Endodermal cell (in vitro differentiated cells): ENCODE measurements at regions not wholly inside any gene's neighbourhood (a gene's known extent, or its start where the extent isn't known, plus 50 kb on each side); places are given as distances from the start of the nearest gene placed in this dataset.

Experiments used
- DNase-seq: peaks from one replicate; pipeline ENCODE4 v3.0.0-alpha.2; 2017
- H3K27ac ChIP-seq: 2 replicates; pipeline ENCODE4 v1.5.1; 2013; ENCODE audit warnings: mild to moderate bottlenecking, low read depth, low read length, moderate library complexity
- H3K27me3 ChIP-seq: 2 replicates; pipeline ENCODE4 v1.6.1; 2013; ENCODE audit warnings: mild to moderate bottlenecking, low read length, moderate library complexity; ENCODE audit not compliant: insufficient read depth, control insufficient read depth, poor library complexity, severe bottlenecking
- H3K36me3 ChIP-seq: 2 replicates; pipeline ENCODE4 v1.7.0; 2013; ENCODE audit warnings: mild to moderate bottlenecking, low read length, moderate library complexity; ENCODE audit not compliant: control insufficient read depth, insufficient read depth
- H3K4me1 ChIP-seq: one replicate; pipeline ENCODE4 v1.7.0; 2013; ENCODE audit warnings: low read length; ENCODE audit not compliant: control insufficient read depth, insufficient read depth
- H3K4me3 ChIP-seq: 2 replicates; pipeline ENCODE4 v1.5.1; 2013; ENCODE audit warnings: mild to moderate bottlenecking, low read length, moderate library complexity
- H3K9ac ChIP-seq: 2 replicates; pipeline ENCODE4 v1.6.1; 2013; ENCODE audit warnings: mild to moderate bottlenecking, low read length, moderate library complexity; ENCODE audit not compliant: poor library complexity, severe bottlenecking; ENCODE audit errors: extremely low read depth
- H3K9me3 ChIP-seq: 2 replicates; pipeline ENCODE4 v1.6.1; 2013; ENCODE audit warnings: mild to moderate bottlenecking, low read length, moderate library complexity; ENCODE audit not compliant: control insufficient read depth
- H3K27ac Mint-ChIP-seq: 2 replicates; pipeline ENCODE4 v1.8.0; 2020; ENCODE audit warnings: mixed read lengths
- H3K27me3 Mint-ChIP-seq: 2 replicates; pipeline ENCODE4 v1.8.0; 2021; ENCODE audit warnings: mild to moderate bottlenecking, mixed read lengths; ENCODE audit not compliant: insufficient read depth
- H3K36me3 Mint-ChIP-seq: 2 replicates; pipeline ENCODE4 v1.8.0; 2020; ENCODE audit warnings: low read depth, mixed read lengths
- H3K4me1 Mint-ChIP-seq: 2 replicates; pipeline ENCODE4 v1.8.0; 2020; ENCODE audit warnings: mixed read lengths
- H3K4me3 Mint-ChIP-seq: 2 replicates; pipeline ENCODE4 v1.8.0; 2020; ENCODE audit warnings: mild to moderate bottlenecking, moderate library complexity, mixed read lengths
- H3K9me3 Mint-ChIP-seq: 2 replicates; pipeline ENCODE4 v1.8.0; 2020; ENCODE audit warnings: mild to moderate bottlenecking, mixed read lengths
- WGBS, 2 experiments: methylation state at CpG; one replicate each; pipeline versions ENCODE4 v1.1.5 to v1.1.7; 2013; ENCODE audit warnings: missing lambda C conversion rate in 2 of 2, mixed read lengths in 1 of 2; ENCODE audit not compliant: insufficient coverage in 1 of 2, insufficient read length in 1 of 2; 5-methylcytosine and 5-hydroxymethylcytosine counted together
- TF ChIP-seq, protein P1 (sequence below): fragments of 200-600 bp; sonication (generic); conservative IDR thresholded peaks from 2 replicates; pipeline ENCODE4 v1.5.0; 2021; ENCODE audit warnings: antibody characterized with exemption, mild to moderate bottlenecking

DNA sequence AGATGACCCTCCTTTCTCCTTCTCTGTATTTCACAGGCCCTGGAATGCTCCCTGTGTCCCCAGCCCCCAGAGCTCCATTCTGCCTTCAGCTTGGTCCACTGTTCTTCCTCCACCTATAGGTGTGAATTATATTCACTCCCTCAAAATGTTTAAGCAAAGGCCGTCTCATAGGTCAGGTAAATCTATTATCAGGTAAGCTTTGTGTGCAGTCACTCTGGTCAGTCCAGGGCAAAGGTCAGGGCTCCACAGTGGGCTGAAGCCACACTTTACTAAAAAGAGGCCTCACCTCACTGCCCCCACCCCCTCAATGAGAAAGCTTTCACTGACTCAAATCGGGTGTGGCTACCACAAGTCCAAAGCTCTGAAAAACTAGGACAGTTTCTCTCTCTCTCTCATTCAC lies 65.9 kb downstream of the DNTTIP2 start:
- H3K9ac ChIP-seq, result no peak overlapping the region
- 80 to 94% methylated on average over 1 to 2 of the region's 2 CpGs for WGBS, 2 experiments
- H3K27ac ChIP-seq, result no peak overlapping the region
- peaks cover 11% of the 10 kb centered on the region for H3K9me3 ChIP-seq
- no peaks in the 10 kb centered on the region for H3K27me3 ChIP-seq
- peaks cover 8% of the 10 kb centered on the region for H3K36me3 Mint-ChIP-seq
- no peak for DNase-seq
- H3K4me1 ChIP-seq, result peaks cover 34% of the 10 kb centered on the region
- H3K27ac Mint-ChIP-seq, result no peak overlapping the region
- TF ChIP-seq, protein P1, sequence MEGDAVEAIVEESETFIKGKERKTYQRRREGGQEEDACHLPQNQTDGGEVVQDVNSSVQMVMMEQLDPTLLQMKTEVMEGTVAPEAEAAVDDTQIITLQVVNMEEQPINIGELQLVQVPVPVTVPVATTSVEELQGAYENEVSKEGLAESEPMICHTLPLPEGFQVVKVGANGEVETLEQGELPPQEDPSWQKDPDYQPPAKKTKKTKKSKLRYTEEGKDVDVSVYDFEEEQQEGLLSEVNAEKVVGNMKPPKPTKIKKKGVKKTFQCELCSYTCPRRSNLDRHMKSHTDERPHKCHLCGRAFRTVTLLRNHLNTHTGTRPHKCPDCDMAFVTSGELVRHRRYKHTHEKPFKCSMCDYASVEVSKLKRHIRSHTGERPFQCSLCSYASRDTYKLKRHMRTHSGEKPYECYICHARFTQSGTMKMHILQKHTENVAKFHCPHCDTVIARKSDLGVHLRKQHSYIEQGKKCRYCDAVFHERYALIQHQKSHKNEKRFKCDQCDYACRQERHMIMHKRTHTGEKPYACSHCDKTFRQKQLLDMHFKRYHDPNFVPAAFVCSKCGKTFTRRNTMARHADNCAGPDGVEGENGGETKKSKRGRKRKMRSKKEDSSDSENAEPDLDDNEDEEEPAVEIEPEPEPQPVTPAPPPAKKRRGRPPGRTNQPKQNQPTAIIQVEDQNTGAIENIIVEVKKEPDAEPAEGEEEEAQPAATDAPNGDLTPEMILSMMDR, result peak; percentile 19
- H3K9me3 Mint-ChIP-seq, result peaks cover 8% of the 10 kb centered on the region
- no peak overlapping the region for H3K4me3 Mint-ChIP-seq
- H3K4me3 ChIP-seq, result no peak overlapping the region
- no peaks in the 10 kb centered on the region for H3K36me3 ChIP-seq
- no peaks in the 10 kb centered on the region for H3K27me3 Mint-ChIP-seq
- peaks cover 72% of the 10 kb centered on the region for H3K4me1 Mint-ChIP-seq

DNA sequence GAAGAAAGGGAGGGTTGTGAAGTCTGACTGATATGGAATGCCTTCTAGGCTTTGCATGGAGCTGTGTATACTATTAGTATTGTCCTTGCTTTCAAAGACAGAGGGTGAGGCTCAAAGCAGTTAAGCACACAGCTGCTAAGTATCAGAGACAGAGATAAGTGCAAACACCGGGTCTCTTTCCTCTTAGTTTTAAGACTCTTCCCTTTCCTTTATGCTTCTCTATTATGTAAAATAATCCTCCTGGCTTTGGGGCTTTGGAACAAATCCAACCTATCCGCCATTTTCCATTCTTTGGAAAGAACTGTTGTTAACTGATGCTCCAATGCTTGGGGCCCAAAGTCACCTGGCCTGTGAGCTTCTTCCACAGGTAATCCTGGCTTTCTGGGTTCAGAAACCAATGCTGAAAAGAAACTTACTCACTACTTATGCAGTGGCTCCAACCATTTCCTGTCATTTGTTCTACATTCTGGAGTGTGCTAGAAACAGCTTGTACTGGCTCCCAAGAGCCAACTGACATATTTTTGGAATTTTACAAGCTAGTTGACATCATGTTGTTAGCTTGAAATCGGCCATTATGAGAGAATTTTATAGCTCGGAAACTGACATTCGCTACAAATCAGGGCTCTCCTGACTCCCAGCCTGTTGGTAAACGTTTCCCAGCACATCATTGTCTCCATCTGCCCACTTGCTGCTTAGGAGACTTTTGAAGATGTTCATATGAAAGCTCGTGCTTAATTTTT lies 67.5 kb downstream of the DNTTIP2 start:
- no peak overlapping the region for H3K27ac ChIP-seq
- peak; percentile 20 for DNase-seq
- peaks cover 21% of the 10 kb centered on the region for H3K9me3 ChIP-seq
- TF ChIP-seq, protein P1, result no peak
- 93% methylated on average over 4 to 7 of the region's 7 CpGs for WGBS, 2 experiments
- H3K27ac Mint-ChIP-seq, result no peak overlapping the region
- H3K36me3 ChIP-seq, result no peaks in the 10 kb centered on the region
- H3K4me3 Mint-ChIP-seq, result no peak overlapping the region
- H3K27me3 ChIP-seq, result no peaks in the 10 kb centered on the region
- H3K9me3 Mint-ChIP-seq, result peaks cover 21% of the 10 kb centered on the region
- H3K9ac ChIP-seq, result no peak overlapping the region
- no peak overlapping the region for H3K4me3 ChIP-seq
- peaks cover 15% of the 10 kb centered on the region for H3K36me3 Mint-ChIP-seq
- peaks cover 31% of the 10 kb centered on the region for H3K4me1 ChIP-seq
- no peaks in the 10 kb centered on the region for H3K27me3 Mint-ChIP-seq
- peaks cover 56% of the 10 kb centered on the region for H3K4me1 Mint-ChIP-seq

DNA sequence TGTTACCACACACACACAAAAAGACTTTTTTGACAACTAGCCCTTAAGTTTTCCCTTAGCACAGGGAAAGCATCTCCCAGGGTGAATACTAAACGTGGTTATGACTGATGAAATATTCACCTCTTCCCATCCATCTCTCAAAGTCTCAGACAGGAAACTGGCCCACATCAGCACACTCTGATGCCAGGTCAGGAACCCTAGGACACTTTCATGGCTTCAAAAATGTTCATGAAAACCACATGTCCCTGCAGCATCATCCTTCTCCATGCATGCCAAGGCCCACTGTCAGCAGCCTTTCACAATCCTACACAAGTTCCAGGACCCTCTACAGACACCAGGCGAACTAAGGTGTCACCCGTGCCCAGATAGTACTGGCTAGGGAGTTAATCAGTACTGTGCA lies 68.7 kb downstream of the DNTTIP2 start:
- no peak overlapping the region for H3K27ac ChIP-seq
- 90 to 97% methylated on average over 3 of the region's 3 CpGs for WGBS, 2 experiments

More for the DNA sequence above, 68.7 kb downstream of the DNTTIP2 start:
- H3K4me3 Mint-ChIP-seq, result no peak overlapping the region
- peaks cover 47% of the 10 kb centered on the region for H3K4me1 Mint-ChIP-seq
- peaks cover 21% of the 10 kb centered on the region for H3K9me3 Mint-ChIP-seq
- Histone ChIP-seq H3K4me1 (peaks cover 23% of the 10 kb centered on the region), H3K36me3 (no peaks in the 10 kb centered on the region), H3K4me3 (no peak overlapping the region), H3K27me3 (no peaks in the 10 kb centered on the region), H3K9me3 (peaks cover 21% of the 10 kb centered on the region), H3K9ac (no peak overlapping the region)
- peak; percentile 17 for DNase-seq
- no peaks in the 10 kb centered on the region for H3K27me3 Mint-ChIP-seq
- H3K27ac Mint-ChIP-seq, result no peak overlapping the region
- TF ChIP-seq, protein P1, result no peak
- peaks cover 15% of the 10 kb centered on the region for H3K36me3 Mint-ChIP-seq
